Cardiac fibroblast (primary cell): ENCODE measurements at regions not wholly inside any gene's neighbourhood (a gene's known extent, or its start where the extent isn't known, plus 50 kb on each side); places are given as distances from the start of the nearest gene placed in this dataset.

Experiments used
- DNase-seq, 2 donors: peaks; one replicate each; pipeline versions ENCODE4 v3.0.0 to v3.0.0-alpha.2; 2010; ENCODE audit warnings: low read depth in 2 of 2
- H3K4me3 ChIP-seq, 2 donors: replicated peaks in 1 of 2; 1 replicate in 1 of 2; 2 replicates in 1 of 2; pipeline ENCODE4 v1.5.1; 2011; ENCODE audit warnings: low read depth in 2 of 2, low read length in 2 of 2, mild to moderate bottlenecking in 2 of 2, moderate library complexity in 1 of 2
- CTCF ChIP-seq: IDR thresholded peaks from one replicate; pipeline ENCODE4 v1.5.1; 2011; ENCODE audit warnings: low read depth, mild to moderate bottlenecking, low read length, inconsistent platforms

- no peak for DNase-seq
- no peak for TF ChIP-seq CTCF
- H3K4me3 ChIP-seq, result no peak overlapping the region
Measured at GRCh38 chr6:9095137-9095536, 659.8 kb upstream of the SLC35B3 start.

- DNase-seq, result no peak
- no peak for TF ChIP-seq CTCF
- no peak overlapping the region for H3K4me3 ChIP-seq
Measured at GRCh38 chr6:9089724-9090123, 654.4 kb upstream of the SLC35B3 start.

DNA sequence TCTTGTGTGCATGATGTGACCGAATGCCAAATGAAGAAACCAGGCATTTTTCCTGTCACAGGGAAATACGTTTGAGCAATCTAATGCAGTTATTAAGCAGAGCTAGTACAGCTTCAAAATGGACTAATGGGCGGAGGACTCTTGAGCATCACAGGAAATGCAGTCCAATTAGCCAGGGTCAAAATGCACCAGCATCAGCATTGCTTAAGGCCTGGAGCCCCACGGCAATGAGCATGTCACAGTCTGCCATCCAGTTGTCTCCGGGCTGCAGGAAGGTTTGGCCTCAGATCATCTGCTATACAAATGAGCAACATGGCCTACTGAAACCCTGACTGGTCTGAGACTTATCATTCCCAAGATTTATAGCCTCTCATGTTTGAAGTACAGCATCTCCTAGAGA lies 652.1 kb upstream of the SLC35B3 start:
- H3K4me3 ChIP-seq, result no peak overlapping the region
- no peak for TF ChIP-seq CTCF
- DNase-seq, result no peak

- H3K4me3 ChIP-seq, result no peak overlapping the region
- no peak for DNase-seq
- no peak for TF ChIP-seq CTCF
Measured at GRCh38 chr6:9086331-9086730, 651.0 kb upstream of the SLC35B3 start.

DNA sequence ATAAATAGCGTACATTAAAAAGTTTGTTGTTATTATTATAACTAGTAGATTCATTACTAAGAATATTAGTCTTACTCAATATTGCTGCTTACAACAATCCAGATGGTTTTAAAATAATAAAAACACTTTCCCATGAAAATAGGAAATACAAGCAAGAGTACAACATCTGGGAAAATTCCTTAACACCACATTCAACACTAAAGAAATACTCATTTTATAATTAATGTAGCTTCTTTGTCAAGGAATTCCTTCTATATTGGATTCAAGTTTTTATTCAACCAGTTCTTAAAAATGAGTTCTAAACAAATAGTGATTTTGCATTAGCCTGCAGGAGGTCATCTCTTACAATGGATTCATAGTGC lies 650.3 kb upstream of the SLC35B3 start:
- no peak for TF ChIP-seq CTCF
- H3K4me3 ChIP-seq, result no peak overlapping the region
- DNase-seq, result no peak

- TF ChIP-seq CTCF, result no peak
- H3K4me3 ChIP-seq, result no peak overlapping the region
- no peak for DNase-seq
Measured at GRCh38 chr6:9085054-9085708, 649.8 kb upstream of the SLC35B3 start.

DNA sequence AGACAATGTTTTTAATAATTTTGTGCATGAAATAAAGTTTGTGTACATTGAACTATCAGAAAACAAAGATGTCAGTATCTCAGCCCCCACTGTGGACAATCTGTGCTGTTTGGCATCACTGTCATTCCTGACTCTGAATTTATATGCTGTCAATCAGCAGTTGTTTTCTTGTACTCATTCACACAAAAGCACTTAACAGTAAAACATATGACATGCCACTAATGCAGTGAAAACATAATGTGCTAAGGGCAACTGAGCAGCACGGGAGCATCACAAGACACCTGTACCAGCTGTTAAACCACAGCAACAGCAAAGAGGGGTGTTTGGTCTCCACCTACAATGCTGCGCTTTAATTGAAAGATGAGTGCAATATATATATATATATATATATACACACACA lies 647.8 kb upstream of the SLC35B3 start:
- no peak for DNase-seq
- TF ChIP-seq CTCF, result no peak
- H3K4me3 ChIP-seq, result no peak overlapping the region
